HCT116 (cell line): ENCODE measurements at regions not wholly inside any gene's neighbourhood (a gene's known extent, or its start where the extent isn't known, plus 50 kb on each side); places are given as distances from the start of the nearest gene placed in this dataset.

Experiments
- ATAC-seq: fragments of 200-7000 bp; cut with Tn5 transposase; 2 replicates; pipeline ENCODE4 v1.9.1; 2020; ENCODE audit warnings: mild to moderate bottlenecking, moderate library complexity
- BruUV-seq: library from RNA; stranded (reverse); fragments of 400-500 nt; replicated peaks from 2 replicates; lab custom pipeline; 2021; lab: Mats Ljungman, UMichigan
- CTCF ChIA-PET: fragments of 300-600 bp; sonication (Branson Sonifier 250); formaldehyde crosslinking; loops from one replicate; lab custom pipeline; 2021; ENCODE audit warnings: antibody characterized with exemption; lab: Charles Lee
- POLR2A ChIA-PET: fragments of 300-600, 350-600 bp; sonication (Branson Sonifier 250); formaldehyde crosslinking; loops from one replicate; lab custom pipeline; 2021; ENCODE audit warnings: antibody characterized with exemption; lab: Charles Lee
- RAD21 ChIA-PET, 2 experiments: fragments of 300-600 bp; sonication (Branson Sonifier 250); formaldehyde crosslinking; loops; one replicate each; lab custom pipeline; 2023; ENCODE audit warnings: low total read pairs in 2 of 2; ENCODE audit not compliant: uncharacterized antibody in 2 of 2, unreplicated experiment in 2 of 2, low non-redundant PET in 1 of 2; lab: Charles Lee
- DNase-seq: peaks from one replicate; pipeline ENCODE4 v3.0.0-alpha.2; 2010; ENCODE audit warnings: low read depth, low spot score
- H2AFZ ChIP-seq: fragments of 200-600 bp; shearing (Covaris generic), sonication (generic); 2 replicates; pipeline ENCODE4 v1.6.1; 2017; ENCODE audit warnings: low read depth, mixed run types, mixed read lengths, antibody characterized with exemption, low read length; ENCODE audit not compliant: poor library complexity, severe bottlenecking
- H3K27ac ChIP-seq: 2 replicates; pipeline ENCODE4 v1.5.1; 2012; ENCODE audit warnings: low read depth, low read length
- H3K27me3 ChIP-seq: fragments of 200-600 bp; sonication (generic); 2 replicates; pipeline ENCODE4 v1.6.1; 2016; ENCODE audit warnings: mixed run types, low read length, mixed read lengths; ENCODE audit not compliant: insufficient read depth
- H3K36me3 ChIP-seq, 2 experiments: fragments of 200-500 bp in 1 of 2; fragments of 200-600 bp in 1 of 2; sonication (Bioruptor generic) in 1 of 2; sonication (generic) in 1 of 2; 2 replicates each; pipeline versions ENCODE4 v1.5.1 to v1.6.1; 2014 to 2016; ENCODE audit warnings: low read length in 2 of 2, inconsistent platforms in 1 of 2, mixed read lengths in 1 of 2, mixed run types in 1 of 2; ENCODE audit not compliant: insufficient read depth in 2 of 2, control insufficient read depth in 1 of 2
- H3K4me1 ChIP-seq, 2 experiments: fragments of 200-600 bp in 1 of 2; sonication (generic) in 1 of 2; 2 replicates each; pipeline versions ENCODE4 v1.5.1 to v1.6.1; 2012 to 2017; ENCODE audit warnings: low read length in 2 of 2, inconsistent platforms in 1 of 2, mild to moderate bottlenecking in 1 of 2, mixed read lengths in 1 of 2, mixed run types in 1 of 2, moderate library complexity in 1 of 2; ENCODE audit not compliant: insufficient read depth in 2 of 2, control insufficient read depth in 1 of 2
- H3K4me2 ChIP-seq: fragments of 200-600 bp; sonication (generic); 2 replicates; pipeline ENCODE4 v1.6.1; 2017; ENCODE audit warnings: mixed run types, low read length, mixed read lengths
- H3K4me3 ChIP-seq, 2 experiments: fragments of 200-600 bp in 1 of 2; sonication (generic) in 1 of 2; replicated peaks in 1 of 2; 2 replicates each; pipeline ENCODE4 v1.5.1; 2011 to 2016; ENCODE audit warnings: low read length in 2 of 2, control low read depth in 1 of 2, low read depth in 1 of 2, mild to moderate bottlenecking in 1 of 2, mixed read lengths in 1 of 2, mixed run types in 1 of 2
- H3K79me2 ChIP-seq: fragments of 200-600 bp; sonication (generic); 2 replicates; pipeline ENCODE4 v1.6.1; 2017; ENCODE audit warnings: mild to moderate bottlenecking, mixed run types, low read length, moderate library complexity, mixed read lengths; ENCODE audit not compliant: insufficient read depth
- H3K9ac ChIP-seq: fragments of 200-600 bp; sonication (generic); 2 replicates; pipeline ENCODE4 v1.6.1; 2016; ENCODE audit warnings: low read length, mixed read lengths
- H3K9me2 ChIP-seq: fragments of 200-600 bp; sonication (generic), shearing (Covaris generic); 2 replicates; pipeline ENCODE4 v1.6.1; 2017; ENCODE audit warnings: mixed run types, mild to moderate bottlenecking, moderate library complexity; ENCODE audit not compliant: insufficient read depth
- H3K9me3 ChIP-seq, 2 experiments: fragments of 200-500 bp in 1 of 2; fragments of 200-600 bp in 1 of 2; sonication (Bioruptor generic) in 1 of 2; sonication (generic) in 1 of 2; 2 replicates each; pipeline ENCODE4 v1.6.1; 2014 to 2017; ENCODE audit warnings: low read length in 2 of 2, mixed read lengths in 2 of 2, inconsistent platforms in 1 of 2, low read depth in 1 of 2, mild to moderate bottlenecking in 1 of 2, mixed run types in 1 of 2, moderate library complexity in 1 of 2; ENCODE audit not compliant: control insufficient read depth in 1 of 2, insufficient read depth in 1 of 2
- H4K20me1 ChIP-seq: fragments of 200-600 bp; sonication (generic), shearing (Covaris generic); 2 replicates; pipeline ENCODE4 v1.6.1; 2017; ENCODE audit warnings: mixed run types, mild to moderate bottlenecking, moderate library complexity; ENCODE audit not compliant: insufficient read depth
- EZH2 ChIP-seq: fragments of 200-600 bp; sonication (generic); IDR thresholded peaks from 2 replicates; pipeline ENCODE4 v1.6.1; 2017; ENCODE audit warnings: antibody characterized with exemption, mixed run types
- EZH2phosphoT487 ChIP-seq: fragments of 200-600 bp; IDR thresholded peaks from 2 replicates; pipeline ENCODE4 v1.6.1; 2018; ENCODE audit warnings: antibody characterized with exemption, borderline replicate concordance
- FOSL1 ChIP-seq: IDR thresholded peaks from 2 replicates; pipeline ENCODE4 v1.6.1; 2012; ENCODE audit warnings: low read depth
- POLR2A ChIP-seq: IDR thresholded peaks from 2 replicates; pipeline ENCODE4 v1.7.0; 2011; ENCODE audit warnings: borderline replicate concordance; ENCODE audit not compliant: insufficient read depth, insufficient read length; ENCODE audit errors: extremely low read depth
- TCF7L2 ChIP-seq: IDR thresholded peaks from 2 replicates; pipeline ENCODE4 v1.7.0; 2011; ENCODE audit warnings: borderline replicate concordance, inconsistent platforms; ENCODE audit not compliant: insufficient read depth, insufficient read length; ENCODE audit errors: extremely low read depth
- intact Hi-C: fragments of 100-400 bp; cut with micrococcal nuclease; formaldehyde crosslinking; loops from 2 replicates; pipeline ENCODE4 v1.10.0; 2022
- TF ChIP-seq, protein P1 (sequence below): IDR thresholded peaks from 2 replicates; pipeline ENCODE4 v1.6.1; 2012

- POLR2A ChIA-PET: no interaction called here
- TF ChIP-seq FOSL1 (peak; percentile 13; the same call in 1 of the 2 replicates), POLR2A (no peak)
- TF ChIP-seq, protein P1, sequence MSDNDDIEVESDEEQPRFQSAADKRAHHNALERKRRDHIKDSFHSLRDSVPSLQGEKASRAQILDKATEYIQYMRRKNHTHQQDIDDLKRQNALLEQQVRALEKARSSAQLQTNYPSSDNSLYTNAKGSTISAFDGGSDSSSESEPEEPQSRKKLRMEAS: no peak
These were observed 57.9 kb upstream of the HPF1 start for GRCh38 chr4:169815606-169816005.

GRCh38 chr4:169811476-169811875, 53.7 kb upstream of the HPF1 start:
- intact Hi-C loops: loop anchor here (5.0 kb wide), 3 partner anchors 131 to 276 kb away; partner anchors contain the start of genes AADAT and NEK1
- CTCF ChIA-PET: interaction anchor here (2.7 kb wide), 1 partner anchor 237 kb away, joined by 41 read pairs; no protein-coding TSS in a partner anchor
- TF ChIP-seq EZH2phosphoT487 (no peak), EZH2 (no peak), FOSL1 (no peak), POLR2A (no peak), TCF7L2 (no peak)
- TF ChIP-seq, protein P1: no peak

More at GRCh38 chr4:169815606-169816005, 57.9 kb upstream of the HPF1 start:
- Histone ChIP-seq H3K36me3 (no peaks in the 10 kb centered on the region), H3K4me3 (no peak overlapping the region), H3K27me3 (no peaks in the 10 kb centered on the region), H3K27ac (no peak overlapping the region), H3K4me1 (peaks cover 0 to 6% of the 10 kb centered on the region in 2 experiments; a peak in 2 of 4 replicates), H3K9me2 (no peaks in the 10 kb centered on the region), H4K20me1 (no peaks in the 10 kb centered on the region), H3K9ac (no peak overlapping the region), H3K79me2 (no peaks in the 10 kb centered on the region), H3K4me2 (peak overlapping the region; percentile 4; the same call in 1 of the 2 replicates), H3K9me3 (no peaks in the 10 kb centered on the region), H2AFZ (no peak overlapping the region)
- RAD21 ChIA-PET: no interaction called here
- intact Hi-C loops: no loop called here
- no peak for ATAC-seq
- DNase-seq: no peak
- CTCF ChIA-PET: no interaction called here
- BruUV-seq: no TSS peak

More at GRCh38 chr4:169811476-169811875, 53.7 kb upstream of the HPF1 start:
- H4K20me1 ChIP-seq: no peaks in the 10 kb centered on the region
- BruUV-seq: no TSS peak
- H3K36me3 ChIP-seq: no peaks in the 10 kb centered on the region
- H3K27ac ChIP-seq: no peak overlapping the region
- ATAC-seq (no peak), DNase-seq (no peak)
- RAD21 ChIA-PET: no interaction called here
- H3K4me2 ChIP-seq: no peak overlapping the region
- H2AFZ ChIP-seq: no peak overlapping the region
- H3K9me2 ChIP-seq: no peaks in the 10 kb centered on the region
- no peaks in the 10 kb centered on the region for H3K27me3 ChIP-seq
- H3K9ac ChIP-seq: no peak overlapping the region
- no peaks in the 10 kb centered on the region for H3K79me2 ChIP-seq
- POLR2A ChIA-PET: no interaction called here
- peaks cover 0 to 6% of the 10 kb centered on the region in 2 experiments; a peak in 2 of 4 replicates for H3K4me1 ChIP-seq
- H3K4me3 ChIP-seq: no peak overlapping the region
- no peaks in the 10 kb centered on the region for H3K9me3 ChIP-seq
